GM23248 (cell line): ENCODE measurements at regions not wholly inside any gene's neighbourhood (a gene's known extent, or its start where the extent isn't known, plus 50 kb on each side); places are given as distances from the start of the nearest gene placed in this dataset.

ENCODE experiments used
- EZH2 ChIP-seq: fragments of 200-600 bp; sonication (generic); IDR thresholded peaks from 2 replicates; pipeline ENCODE4 v1.6.1; 2018; ENCODE audit warnings: antibody characterized with exemption, mild to moderate bottlenecking; ENCODE audit not compliant: insufficient read depth, poor library complexity, severe bottlenecking
- EZH2phosphoT487 ChIP-seq: fragments of 200-600 bp; sonication (generic); IDR thresholded peaks from 2 replicates; pipeline ENCODE4 v1.6.1; 2018; ENCODE audit warnings: antibody characterized with exemption, moderate library complexity, mild to moderate bottlenecking, low read depth; ENCODE audit not compliant: insufficient read depth

GRCh38 chr16:72266836-72267235, 94.9 kb upstream of the PMFBP1 start:
- TF ChIP-seq EZH2 (no peak), EZH2phosphoT487 (no peak)
